CD4-positive, alpha-beta T cell (primary cell): ENCODE measurements at regions not wholly inside any gene's neighbourhood (a gene's known extent, or its start where the extent isn't known, plus 50 kb on each side); places are given as distances from the start of the nearest gene placed in this dataset.

Experiments used
- ATAC-seq: fragments of 200-7000 bp; cut with Tn5 transposase; one replicate; pipeline ENCODE4 v1.10.0; 2022; ENCODE audit warnings: mild to moderate bottlenecking; ENCODE audit not compliant: poor library complexity
- CTCF ChIA-PET: fragments of 350-600 bp; sonication (Branson Sonifier 250); formaldehyde crosslinking; loops from one replicate; lab custom pipeline; 2021; ENCODE audit warnings: antibody characterized with exemption, inconsistent platforms; lab: Charles Lee
- POLR2A ChIA-PET: fragments of 350-600 bp; sonication (Branson Sonifier 250); formaldehyde crosslinking; loops from one replicate; lab custom pipeline; 2021; ENCODE audit warnings: antibody characterized with exemption, inconsistent platforms; lab: Charles Lee
- DNase-seq, 14 experiments: peaks; one replicate each; pipeline ENCODE4 v3.0.0-alpha.2; 2013 to 2020; ENCODE audit warnings: mixed read lengths in 2 of 14
- H3K27ac ChIP-seq, 2 donors: one replicate each; pipeline versions ENCODE4 v1.5.1 to v1.7.0; 2013; ENCODE audit warnings: low read length in 2 of 2, low read depth in 1 of 2, mild to moderate bottlenecking in 1 of 2
- H3K27me3 ChIP-seq, 2 experiments: 1 replicate in 1 of 2; 2 replicates in 1 of 2; pipeline versions ENCODE4 v1.6.1 to v1.7.0; 2013; ENCODE audit warnings: low read length in 2 of 2, control low read depth in 1 of 2, mild to moderate bottlenecking in 1 of 2, moderate library complexity in 1 of 2; ENCODE audit not compliant: insufficient read depth in 2 of 2, control insufficient read depth in 1 of 2
- H3K36me3 ChIP-seq: one replicate; pipeline ENCODE4 v1.6.1; 2013; ENCODE audit warnings: low read length, control low read depth; ENCODE audit not compliant: insufficient read depth
- H3K4me1 ChIP-seq: one replicate; pipeline ENCODE4 v1.6.1; 2013; ENCODE audit warnings: low read length, control low read depth; ENCODE audit not compliant: insufficient read depth
- H3K4me3 ChIP-seq: one replicate; pipeline ENCODE4 v1.5.1; 2013; ENCODE audit warnings: mild to moderate bottlenecking, low read length, moderate library complexity
- H3K9me3 ChIP-seq, 2 experiments: 1 replicate in 1 of 2; 2 replicates in 1 of 2; pipeline versions ENCODE4 v1.6.1 to v1.7.0; 2013; ENCODE audit warnings: low read length in 2 of 2, mild to moderate bottlenecking in 2 of 2, control low read depth in 1 of 2, moderate library complexity in 1 of 2; ENCODE audit not compliant: control insufficient read depth in 1 of 2, insufficient read depth in 1 of 2
- H3K27ac Mint-ChIP-seq: one replicate; pipeline ENCODE4 v1.8.0; 2020; ENCODE audit warnings: mixed read lengths
- H3K27me3 Mint-ChIP-seq: one replicate; pipeline ENCODE4 v1.8.0; 2021; ENCODE audit warnings: mixed read lengths
- H3K36me3 Mint-ChIP-seq: one replicate; pipeline ENCODE4 v1.8.0; 2021; ENCODE audit warnings: low read depth, mixed read lengths
- H3K4me1 Mint-ChIP-seq: one replicate; pipeline ENCODE4 v1.8.0; 2021; ENCODE audit warnings: low read depth, mixed read lengths
- H3K4me3 Mint-ChIP-seq: one replicate; pipeline ENCODE4 v1.8.0; 2020; ENCODE audit warnings: mild to moderate bottlenecking, mixed read lengths
- H3K9me3 Mint-ChIP-seq: one replicate; pipeline ENCODE4 v1.8.0; 2020; ENCODE audit warnings: mixed read lengths
- intact Hi-C, 2 experiments: fragments of 100-400 bp; cut with DNase I in 1 of 2; cut with micrococcal nuclease in 1 of 2; formaldehyde crosslinking; loops; one replicate each; pipeline versions ENCODE4 v1.15.1 to v1.9.0; 2023 to 2025; cut with DNase I, micrococcal nuclease
- TF ChIP-seq, protein P1 (sequence below): fragments of 200-600 bp; IDR thresholded peaks from one replicate; pipeline ENCODE4 v1.8.0; 2022; ENCODE audit warnings: antibody characterized with exemption, mild to moderate bottlenecking

DNA sequence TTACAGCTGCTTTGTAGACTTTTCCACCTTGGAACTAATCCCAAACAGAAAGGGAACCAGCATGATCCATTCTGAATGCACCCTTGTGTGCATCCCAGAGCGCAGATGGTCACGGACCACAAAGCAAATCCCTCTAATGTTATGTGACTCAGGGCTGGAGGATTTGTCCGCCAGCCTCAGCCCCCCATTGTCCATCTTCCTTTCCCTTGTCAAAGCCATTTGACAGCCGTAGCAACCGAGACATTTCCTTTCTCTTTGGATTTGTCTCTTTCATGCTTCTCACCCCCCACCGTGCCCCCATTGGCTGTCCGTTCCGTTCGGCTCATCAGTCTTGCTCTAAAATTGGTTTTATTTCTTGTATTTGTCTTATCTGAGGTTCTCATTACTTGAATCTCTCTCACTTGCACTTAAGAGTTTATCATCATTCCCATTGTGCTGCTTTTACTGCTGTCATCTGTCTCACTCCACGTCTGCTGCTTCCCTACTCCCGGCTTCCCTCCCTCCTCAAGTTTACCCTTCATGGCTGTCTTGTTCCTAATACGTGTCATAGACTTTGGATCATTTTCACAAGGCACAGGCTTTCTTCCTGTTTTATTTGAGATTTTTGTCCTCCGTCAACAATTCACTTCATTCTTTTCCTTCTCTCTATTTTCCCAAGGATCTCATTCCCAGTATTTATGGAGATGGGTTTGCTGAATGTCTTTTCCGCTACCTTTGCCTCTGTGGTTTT lies 163.4 kb upstream of the ERCC4 start:
- H3K9me3 ChIP-seq: peaks cover 0 to 4% of the 10 kb centered on the region in 2 experiments
- H3K36me3 ChIP-seq: no peaks in the 10 kb centered on the region
- ChIA-PET CTCF (no interaction called here), POLR2A (no interaction called here)
- H3K27ac ChIP-seq: no peak overlapping the region
- Mint-ChIP-seq H3K9me3 (peaks cover 2% of the 10 kb centered on the region), H3K4me3 (no peak overlapping the region), H3K27ac (no peak overlapping the region), H3K27me3 (peaks cover 7% of the 10 kb centered on the region), H3K36me3 (no peaks in the 10 kb centered on the region), H3K4me1 (no peaks in the 10 kb centered on the region)
- intact Hi-C loops: no loop called here
- peaks cover 0 to 5% of the 10 kb centered on the region in 2 experiments for H3K27me3 ChIP-seq
- H3K4me1 ChIP-seq: no peaks in the 10 kb centered on the region
- DNase-seq: no peak
- ATAC-seq: no peak
- no peak overlapping the region for H3K4me3 ChIP-seq
- TF ChIP-seq, protein P1, sequence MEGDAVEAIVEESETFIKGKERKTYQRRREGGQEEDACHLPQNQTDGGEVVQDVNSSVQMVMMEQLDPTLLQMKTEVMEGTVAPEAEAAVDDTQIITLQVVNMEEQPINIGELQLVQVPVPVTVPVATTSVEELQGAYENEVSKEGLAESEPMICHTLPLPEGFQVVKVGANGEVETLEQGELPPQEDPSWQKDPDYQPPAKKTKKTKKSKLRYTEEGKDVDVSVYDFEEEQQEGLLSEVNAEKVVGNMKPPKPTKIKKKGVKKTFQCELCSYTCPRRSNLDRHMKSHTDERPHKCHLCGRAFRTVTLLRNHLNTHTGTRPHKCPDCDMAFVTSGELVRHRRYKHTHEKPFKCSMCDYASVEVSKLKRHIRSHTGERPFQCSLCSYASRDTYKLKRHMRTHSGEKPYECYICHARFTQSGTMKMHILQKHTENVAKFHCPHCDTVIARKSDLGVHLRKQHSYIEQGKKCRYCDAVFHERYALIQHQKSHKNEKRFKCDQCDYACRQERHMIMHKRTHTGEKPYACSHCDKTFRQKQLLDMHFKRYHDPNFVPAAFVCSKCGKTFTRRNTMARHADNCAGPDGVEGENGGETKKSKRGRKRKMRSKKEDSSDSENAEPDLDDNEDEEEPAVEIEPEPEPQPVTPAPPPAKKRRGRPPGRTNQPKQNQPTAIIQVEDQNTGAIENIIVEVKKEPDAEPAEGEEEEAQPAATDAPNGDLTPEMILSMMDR: no peak

GRCh38 chr16:13766334-13766733 lies 153.6 kb upstream of the ERCC4 start:
- no peaks in the 10 kb centered on the region for H3K36me3 Mint-ChIP-seq
- H3K4me3 Mint-ChIP-seq: no peak overlapping the region
- H3K4me1 Mint-ChIP-seq: no peaks in the 10 kb centered on the region
- TF ChIP-seq, protein P1: no peak
- no peak for DNase-seq
- no peaks in the 10 kb centered on the region for H3K36me3 ChIP-seq
- ChIA-PET CTCF (interaction anchor here (0.7 kb wide), 1 partner anchor 230 kb away, joined by 3 read pairs; no protein-coding TSS in a partner anchor), POLR2A (no interaction called here)
- H3K9me3 Mint-ChIP-seq: peaks cover 2% of the 10 kb centered on the region
- intact Hi-C loops: no loop called here
- H3K4me1 ChIP-seq: no peaks in the 10 kb centered on the region
- H3K27ac ChIP-seq: no peak overlapping the region
- no peaks in the 10 kb centered on the region for H3K27me3 Mint-ChIP-seq
- H3K9me3 ChIP-seq: no peaks in the 10 kb centered on the region
- H3K4me3 ChIP-seq: no peak overlapping the region
- H3K27ac Mint-ChIP-seq: no peak overlapping the region
- no peaks in the 10 kb centered on the region for H3K27me3 ChIP-seq
- no peak for ATAC-seq

GRCh38 chr16:13767215-13767614 lies 152.7 kb upstream of the ERCC4 start:
- CTCF ChIA-PET: no interaction called here
- Mint-ChIP-seq H3K27me3 (peaks cover 4% of the 10 kb centered on the region), H3K4me1 (no peaks in the 10 kb centered on the region), H3K4me3 (no peak overlapping the region), H3K27ac (no peak overlapping the region), H3K36me3 (no peaks in the 10 kb centered on the region), H3K9me3 (peaks cover 5% of the 10 kb centered on the region)
- DNase-seq (no peak), ATAC-seq (no peak)
- no peaks in the 10 kb centered on the region for H3K9me3 ChIP-seq
- H3K4me1 ChIP-seq: no peaks in the 10 kb centered on the region
- no peaks in the 10 kb centered on the region for H3K27me3 ChIP-seq
- no peak overlapping the region for H3K4me3 ChIP-seq
- POLR2A ChIA-PET: no interaction called here
- no peaks in the 10 kb centered on the region for H3K36me3 ChIP-seq
- intact Hi-C loops: no loop called here
- TF ChIP-seq, protein P1: no peak
- H3K27ac ChIP-seq: no peak overlapping the region
